ENCODE measurements at regions not wholly inside any gene's neighbourhood (a gene's known extent, or its start where the extent isn't known, plus 50 kb on each side); places are given as distances from the start of the nearest gene placed in this dataset.
A peak's percentile ranks its signal among the peaks of the same experiment; 100 is the strongest.

DNA sequence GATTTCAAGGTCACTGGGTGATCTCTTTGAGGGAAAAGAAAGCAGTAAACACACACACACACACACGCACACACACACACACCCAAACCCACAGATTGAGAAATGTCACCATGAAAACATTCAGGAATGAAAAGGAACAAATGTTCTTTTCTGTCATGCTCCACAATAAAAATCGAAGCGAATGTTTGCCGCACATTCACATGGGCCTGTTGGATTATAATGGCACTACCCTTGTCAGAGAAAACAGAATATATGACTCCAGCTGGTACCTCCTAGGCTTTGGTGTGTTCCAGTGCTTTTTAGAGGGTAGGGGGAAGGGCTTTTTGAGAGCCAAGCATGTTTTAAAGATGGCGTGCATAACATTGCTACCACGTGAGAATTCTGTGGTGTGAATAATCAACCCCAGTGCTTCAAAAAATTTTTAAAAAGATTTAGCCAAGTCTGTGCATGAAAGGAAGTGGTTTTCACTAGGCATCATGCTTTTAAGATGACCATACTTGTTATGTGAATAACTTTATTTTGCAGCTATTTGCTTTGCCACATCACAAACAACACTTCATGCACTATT, 120.8 kb upstream of the ZNF608 start:
- no peak overlapping the region for H3K4me3 ChIP-seq (ENCODE audit: low read depth, low read length)
- no peaks in the 10 kb centered on the region for H3K9me3 ChIP-seq (ENCODE audit: control insufficient read depth, insufficient read depth, low read length)
- peak overlapping the region; percentile 47 for H3K27ac ChIP-seq (ENCODE audit: low read depth, low read length)
- H3K36me3 ChIP-seq (ENCODE audit: control insufficient read depth, insufficient read depth, low read length) = no peaks in the 10 kb centered on the region
- H3K4me1 ChIP-seq (ENCODE audit: control insufficient read depth, insufficient read depth, low read length) = peaks cover 4% of the 10 kb centered on the region
- no peaks in the 10 kb centered on the region for H3K27me3 ChIP-seq (ENCODE audit: control insufficient read depth, insufficient read depth, low read length)
- 42% methylated on average over 4 of the region's 6 CpGs for WGBS (ENCODE audit: insufficient coverage)
- peak in 2 of 6 donors; percentile 71 to 77 for DNase-seq (ENCODE audit: low read depth in 4 of 6, low spot score in 6 of 6)

GRCh38 chr5:124868676-124869075, 122.2 kb upstream of the ZNF608 start:
- Histone ChIP-seq H3K9me3 (ENCODE audit: control insufficient read depth, insufficient read depth, low read length) (no peaks in the 10 kb centered on the region), H3K4me1 (ENCODE audit: control insufficient read depth, insufficient read depth, low read length) (peaks cover 4% of the 10 kb centered on the region), H3K36me3 (ENCODE audit: control insufficient read depth, insufficient read depth, low read length) (no peaks in the 10 kb centered on the region), H3K27ac (ENCODE audit: low read depth, low read length) (no peak overlapping the region), H3K4me3 (ENCODE audit: low read depth, low read length) (no peak overlapping the region), H3K27me3 (ENCODE audit: control insufficient read depth, insufficient read depth, low read length) (no peaks in the 10 kb centered on the region)
- no CpG with 5 or more reads among the region's 2 CpGs for WGBS (ENCODE audit: insufficient coverage)
- no peak for DNase-seq (ENCODE audit: low read depth in 4 of 6, low spot score in 6 of 6)

- no peak overlapping the region for H3K27ac ChIP-seq (ENCODE audit: low read depth, low read length)
- no peaks in the 10 kb centered on the region for H3K36me3 ChIP-seq (ENCODE audit: control insufficient read depth, insufficient read depth, low read length)
- no peaks in the 10 kb centered on the region for H3K27me3 ChIP-seq (ENCODE audit: control insufficient read depth, insufficient read depth, low read length)
- no peaks in the 10 kb centered on the region for H3K9me3 ChIP-seq (ENCODE audit: control insufficient read depth, insufficient read depth, low read length)
- WGBS (ENCODE audit: insufficient coverage) = no CpG with 5 or more reads among the region's 2 CpGs
- peaks cover 4% of the 10 kb centered on the region for H3K4me1 ChIP-seq (ENCODE audit: control insufficient read depth, insufficient read depth, low read length)
- peak in 1 of 6 donors; percentile 30 for DNase-seq (ENCODE audit: low read depth in 4 of 6, low spot score in 6 of 6)
- no peak overlapping the region for H3K4me3 ChIP-seq (ENCODE audit: low read depth, low read length)
These were observed 123.1 kb upstream of the ZNF608 start for GRCh38 chr5:124869426-124870033.

- H3K36me3 ChIP-seq (ENCODE audit: control insufficient read depth, insufficient read depth, low read length) = no peaks in the 10 kb centered on the region
- DNase-seq (ENCODE audit: low read depth in 4 of 6, low spot score in 6 of 6) = no peak
- WGBS (ENCODE audit: insufficient coverage) = 70% methylated on average over 1 of the region's 2 CpGs
- H3K4me3 ChIP-seq (ENCODE audit: low read depth, low read length) = no peak overlapping the region
- no peaks in the 10 kb centered on the region for H3K9me3 ChIP-seq (ENCODE audit: control insufficient read depth, insufficient read depth, low read length)
- H3K27me3 ChIP-seq (ENCODE audit: control insufficient read depth, insufficient read depth, low read length) = no peaks in the 10 kb centered on the region
- H3K27ac ChIP-seq (ENCODE audit: low read depth, low read length) = no peak overlapping the region
- H3K4me1 ChIP-seq (ENCODE audit: control insufficient read depth, insufficient read depth, low read length) = peaks cover 4% of the 10 kb centered on the region
These were observed 123.6 kb upstream of the ZNF608 start for GRCh38 chr5:124870070-124870469.

- Histone ChIP-seq H3K9me3 (ENCODE audit: control insufficient read depth, insufficient read depth, low read length) (no peaks in the 10 kb centered on the region), H3K4me1 (ENCODE audit: control insufficient read depth, insufficient read depth, low read length) (peaks cover 4% of the 10 kb centered on the region), H3K4me3 (ENCODE audit: low read depth, low read length) (no peak overlapping the region), H3K27me3 (ENCODE audit: control insufficient read depth, insufficient read depth, low read length) (no peaks in the 10 kb centered on the region), H3K27ac (ENCODE audit: low read depth, low read length) (no peak overlapping the region), H3K36me3 (ENCODE audit: control insufficient read depth, insufficient read depth, low read length) (no peaks in the 10 kb centered on the region)
- DNase-seq (ENCODE audit: low read depth in 4 of 6, low spot score in 6 of 6) = peak in 3 of 6 donors; percentile 45 to 95 (median 87)
- no CpG with 5 or more reads among the region's 2 CpGs for WGBS (ENCODE audit: insufficient coverage)
These were observed 124.9 kb upstream of the ZNF608 start for GRCh38 chr5:124871303-124871702.

GRCh38 chr5:124872086-124872485, 125.6 kb upstream of the ZNF608 start:
- H3K4me3 ChIP-seq (ENCODE audit: low read depth, low read length) = no peak overlapping the region
- no peak overlapping the region for H3K27ac ChIP-seq (ENCODE audit: low read depth, low read length)
- no peaks in the 10 kb centered on the region for H3K9me3 ChIP-seq (ENCODE audit: control insufficient read depth, insufficient read depth, low read length)
- no peaks in the 10 kb centered on the region for H3K4me1 ChIP-seq (ENCODE audit: control insufficient read depth, insufficient read depth, low read length)
- H3K36me3 ChIP-seq (ENCODE audit: control insufficient read depth, insufficient read depth, low read length) = no peaks in the 10 kb centered on the region
- H3K27me3 ChIP-seq (ENCODE audit: control insufficient read depth, insufficient read depth, low read length) = no peaks in the 10 kb centered on the region
- DNase-seq (ENCODE audit: low read depth in 4 of 6, low spot score in 6 of 6) = no peak
- WGBS (ENCODE audit: insufficient coverage) = no CpG with 5 or more reads among the region's 5 CpGs

DNA sequence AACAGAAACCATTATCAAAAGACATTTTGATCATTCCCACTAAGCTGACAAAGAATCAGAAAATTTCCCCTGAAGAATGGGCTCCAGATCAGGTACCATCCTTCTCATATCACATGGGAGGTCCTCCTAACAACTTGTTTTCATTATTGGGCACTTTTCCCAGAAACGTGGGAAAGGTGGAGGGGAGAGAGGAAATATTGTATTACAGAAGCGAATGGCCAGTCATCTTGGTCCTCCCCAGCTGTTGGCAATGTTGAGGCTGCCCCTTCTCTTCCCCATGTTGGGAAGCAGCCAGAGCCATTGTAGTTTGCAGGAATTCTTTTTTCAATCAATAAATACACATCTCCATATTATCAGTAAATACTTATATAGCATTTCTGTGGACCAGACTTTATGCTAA, 126.2 kb upstream of the ZNF608 start:
- no peak for DNase-seq (ENCODE audit: low read depth in 4 of 6, low spot score in 6 of 6)
- Histone ChIP-seq H3K27ac (ENCODE audit: low read depth, low read length) (no peak overlapping the region), H3K4me1 (ENCODE audit: control insufficient read depth, insufficient read depth, low read length) (no peaks in the 10 kb centered on the region), H3K9me3 (ENCODE audit: control insufficient read depth, insufficient read depth, low read length) (no peaks in the 10 kb centered on the region), H3K4me3 (ENCODE audit: low read depth, low read length) (no peak overlapping the region), H3K27me3 (ENCODE audit: control insufficient read depth, insufficient read depth, low read length) (no peaks in the 10 kb centered on the region), H3K36me3 (ENCODE audit: control insufficient read depth, insufficient read depth, low read length) (no peaks in the 10 kb centered on the region)
- WGBS (ENCODE audit: insufficient coverage) = no CpG with 5 or more reads among the region's 2 CpGs

DNA sequence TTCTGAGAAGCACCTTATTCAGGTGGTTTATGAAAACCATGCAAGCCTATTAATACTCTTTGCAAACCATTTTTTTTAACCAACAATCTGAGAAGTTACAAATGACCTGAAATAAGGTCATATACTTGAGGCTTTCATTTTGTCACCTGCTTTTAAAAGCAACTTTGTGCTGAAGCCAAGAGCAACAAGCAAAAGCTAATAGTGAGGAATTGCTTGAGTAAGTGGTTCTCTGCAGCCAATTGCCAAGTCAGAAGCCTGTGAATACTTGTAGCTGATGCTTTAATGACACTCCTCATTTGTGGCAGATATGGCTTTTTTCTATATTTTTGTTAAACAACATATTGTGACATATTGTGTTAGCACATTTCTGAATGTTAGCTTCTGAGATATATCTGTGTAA, 126.7 kb upstream of the ZNF608 start:
- no peaks in the 10 kb centered on the region for H3K36me3 ChIP-seq (ENCODE audit: control insufficient read depth, insufficient read depth, low read length)
- no peaks in the 10 kb centered on the region for H3K4me1 ChIP-seq (ENCODE audit: control insufficient read depth, insufficient read depth, low read length)
- H3K9me3 ChIP-seq (ENCODE audit: control insufficient read depth, insufficient read depth, low read length) = no peaks in the 10 kb centered on the region
- H3K4me3 ChIP-seq (ENCODE audit: low read depth, low read length) = no peak overlapping the region
- H3K27ac ChIP-seq (ENCODE audit: low read depth, low read length) = no peak overlapping the region
- H3K27me3 ChIP-seq (ENCODE audit: control insufficient read depth, insufficient read depth, low read length) = no peaks in the 10 kb centered on the region
- DNase-seq (ENCODE audit: low read depth in 4 of 6, low spot score in 6 of 6) = no peak

GRCh38 chr5:124873713-124874112, 127.3 kb upstream of the ZNF608 start:
- no peak overlapping the region for H3K4me3 ChIP-seq (ENCODE audit: low read depth, low read length)
- no peaks in the 10 kb centered on the region for H3K9me3 ChIP-seq (ENCODE audit: control insufficient read depth, insufficient read depth, low read length)
- no peak for DNase-seq (ENCODE audit: low read depth in 4 of 6, low spot score in 6 of 6)
- H3K27me3 ChIP-seq (ENCODE audit: control insufficient read depth, insufficient read depth, low read length) = no peaks in the 10 kb centered on the region
- no peaks in the 10 kb centered on the region for H3K36me3 ChIP-seq (ENCODE audit: control insufficient read depth, insufficient read depth, low read length)
- no peaks in the 10 kb centered on the region for H3K4me1 ChIP-seq (ENCODE audit: control insufficient read depth, insufficient read depth, low read length)
- WGBS (ENCODE audit: insufficient coverage) = 100% methylated on average over 1 of the region's 3 CpGs
- no peak overlapping the region for H3K27ac ChIP-seq (ENCODE audit: low read depth, low read length)

GRCh38 chr5:124876566-124876965, 130.1 kb upstream of the ZNF608 start:
- Histone ChIP-seq H3K4me1 (ENCODE audit: control insufficient read depth, insufficient read depth, low read length) (no peaks in the 10 kb centered on the region), H3K27me3 (ENCODE audit: control insufficient read depth, insufficient read depth, low read length) (no peaks in the 10 kb centered on the region), H3K36me3 (ENCODE audit: control insufficient read depth, insufficient read depth, low read length) (no peaks in the 10 kb centered on the region), H3K9me3 (ENCODE audit: control insufficient read depth, insufficient read depth, low read length) (no peaks in the 10 kb centered on the region), H3K27ac (ENCODE audit: low read depth, low read length) (no peak overlapping the region), H3K4me3 (ENCODE audit: low read depth, low read length) (no peak overlapping the region)
- no peak for DNase-seq (ENCODE audit: low read depth in 4 of 6, low spot score in 6 of 6)
- whole genome bisulfite sequencing (ENCODE audit: insufficient coverage) = no CpG with 5 or more reads among the region's 1 CpG
